Ovary (tissue), 3 donors: ENCODE measurements at regions not wholly inside any gene's neighbourhood (a gene's known extent, or its start where the extent isn't known, plus 50 kb on each side); places are given as distances from the start of the nearest gene placed in this dataset.

Experiments
- EP300 ChIP-seq: sonication (generic); formaldehyde crosslinking; IDR thresholded peaks from one replicate; pipeline ENCODE4 v1.6.1; 2017; ENCODE audit warnings: antibody characterized with exemption
- TF ChIP-seq, protein P1 (sequence below), 3 donors: fragments of 450-650 bp in 2 of 3; fragments of 200-600 bp in 1 of 3; IDR thresholded peaks; one replicate each; pipeline versions ENCODE4 v1.5.1 to v1.8.0; 2016 to 2022; ENCODE audit warnings: antibody characterized with exemption in 3 of 3, mild to moderate bottlenecking in 1 of 3
- donor health status: DM: no; HTN: no; CAD: no.

- TF ChIP-seq EP300: no peak
- TF ChIP-seq, protein P1, sequence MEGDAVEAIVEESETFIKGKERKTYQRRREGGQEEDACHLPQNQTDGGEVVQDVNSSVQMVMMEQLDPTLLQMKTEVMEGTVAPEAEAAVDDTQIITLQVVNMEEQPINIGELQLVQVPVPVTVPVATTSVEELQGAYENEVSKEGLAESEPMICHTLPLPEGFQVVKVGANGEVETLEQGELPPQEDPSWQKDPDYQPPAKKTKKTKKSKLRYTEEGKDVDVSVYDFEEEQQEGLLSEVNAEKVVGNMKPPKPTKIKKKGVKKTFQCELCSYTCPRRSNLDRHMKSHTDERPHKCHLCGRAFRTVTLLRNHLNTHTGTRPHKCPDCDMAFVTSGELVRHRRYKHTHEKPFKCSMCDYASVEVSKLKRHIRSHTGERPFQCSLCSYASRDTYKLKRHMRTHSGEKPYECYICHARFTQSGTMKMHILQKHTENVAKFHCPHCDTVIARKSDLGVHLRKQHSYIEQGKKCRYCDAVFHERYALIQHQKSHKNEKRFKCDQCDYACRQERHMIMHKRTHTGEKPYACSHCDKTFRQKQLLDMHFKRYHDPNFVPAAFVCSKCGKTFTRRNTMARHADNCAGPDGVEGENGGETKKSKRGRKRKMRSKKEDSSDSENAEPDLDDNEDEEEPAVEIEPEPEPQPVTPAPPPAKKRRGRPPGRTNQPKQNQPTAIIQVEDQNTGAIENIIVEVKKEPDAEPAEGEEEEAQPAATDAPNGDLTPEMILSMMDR (IDR thresholded peaks at IDR 0.05): no peak
These were observed 356.6 kb downstream of the SETD4 start for GRCh38 chr21:35703704-35704103.
